Prostate gland (tissue), 2 donors: ENCODE measurements at regions not wholly inside any gene's neighbourhood (a gene's known extent, or its start where the extent isn't known, plus 50 kb on each side); places are given as distances from the start of the nearest gene placed in this dataset.

ENCODE experiments used
- POLR2AphosphoS5 ChIP-seq: sonication (generic); formaldehyde crosslinking; IDR thresholded peaks from one replicate; pipeline ENCODE4 v1.6.1; 2017; ENCODE audit warnings: antibody characterized with exemption
- TF ChIP-seq, protein P1 (sequence below), 4 experiments: fragments of 200-600 bp in 2 of 4; fragments of 450-650 bp in 2 of 4; sonication (generic) in 2 of 4; IDR thresholded peaks; 1 replicate in 3 of 4; 2 replicates in 1 of 4; pipeline ENCODE4 v1.5.1; 2016 to 2019; ENCODE audit warnings: antibody characterized with exemption in 4 of 4, mild to moderate bottlenecking in 2 of 4, moderate library complexity in 2 of 4

DNA sequence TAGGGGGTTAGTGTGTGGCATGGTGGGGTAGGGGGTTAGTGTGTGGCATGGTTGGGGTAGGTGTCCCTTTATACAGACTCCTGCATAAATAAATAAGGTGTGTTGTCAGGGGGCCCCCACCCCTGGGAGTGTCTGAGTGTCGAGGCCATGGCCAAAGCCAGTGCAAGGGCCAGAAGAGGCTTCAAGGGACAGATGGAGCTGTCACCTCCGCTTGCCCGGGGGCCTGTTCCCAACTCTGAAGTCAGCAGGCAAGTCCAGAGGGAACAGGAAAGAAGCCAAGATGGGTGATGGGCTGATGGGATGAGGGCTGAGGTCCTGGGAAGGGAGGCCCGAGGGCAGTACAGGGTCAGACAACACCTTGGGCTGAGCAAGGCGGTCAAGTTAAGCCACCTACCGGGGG is 997.8 kb downstream of the BRD1 start:
- TF ChIP-seq, protein P1, sequence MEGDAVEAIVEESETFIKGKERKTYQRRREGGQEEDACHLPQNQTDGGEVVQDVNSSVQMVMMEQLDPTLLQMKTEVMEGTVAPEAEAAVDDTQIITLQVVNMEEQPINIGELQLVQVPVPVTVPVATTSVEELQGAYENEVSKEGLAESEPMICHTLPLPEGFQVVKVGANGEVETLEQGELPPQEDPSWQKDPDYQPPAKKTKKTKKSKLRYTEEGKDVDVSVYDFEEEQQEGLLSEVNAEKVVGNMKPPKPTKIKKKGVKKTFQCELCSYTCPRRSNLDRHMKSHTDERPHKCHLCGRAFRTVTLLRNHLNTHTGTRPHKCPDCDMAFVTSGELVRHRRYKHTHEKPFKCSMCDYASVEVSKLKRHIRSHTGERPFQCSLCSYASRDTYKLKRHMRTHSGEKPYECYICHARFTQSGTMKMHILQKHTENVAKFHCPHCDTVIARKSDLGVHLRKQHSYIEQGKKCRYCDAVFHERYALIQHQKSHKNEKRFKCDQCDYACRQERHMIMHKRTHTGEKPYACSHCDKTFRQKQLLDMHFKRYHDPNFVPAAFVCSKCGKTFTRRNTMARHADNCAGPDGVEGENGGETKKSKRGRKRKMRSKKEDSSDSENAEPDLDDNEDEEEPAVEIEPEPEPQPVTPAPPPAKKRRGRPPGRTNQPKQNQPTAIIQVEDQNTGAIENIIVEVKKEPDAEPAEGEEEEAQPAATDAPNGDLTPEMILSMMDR (IDR thresholded peaks at IDR 0.05): no peak
- TF ChIP-seq POLR2AphosphoS5: no peak
